ENCODE measurements at regions not wholly inside any gene's neighbourhood (a gene's known extent, or its start where the extent isn't known, plus 50 kb on each side); places are given as distances from the start of the nearest gene placed in this dataset.

DNA sequence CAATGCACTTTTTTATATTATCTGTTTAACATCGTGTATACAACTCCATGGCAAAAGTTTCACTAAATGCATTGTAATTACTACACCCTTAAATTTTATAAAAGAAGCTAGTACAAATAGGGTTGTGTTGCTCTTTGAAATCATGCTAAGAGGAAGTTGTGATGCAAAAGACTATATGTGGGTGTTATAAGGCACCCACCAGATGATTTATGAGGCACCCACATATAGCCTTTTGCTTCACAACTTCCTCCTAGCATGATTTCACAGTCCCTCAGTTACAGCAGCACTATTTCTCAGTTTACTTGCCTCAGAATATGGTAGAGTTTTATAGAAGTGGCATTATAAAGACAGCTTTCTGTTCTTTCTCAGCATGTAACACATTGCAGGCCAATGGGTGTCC is 277.3 kb upstream of the DOK6 start:
- no peak for TF ChIP-seq EZH2phosphoT487 (IDR thresholded peaks at IDR 0.05; ENCODE audit: insufficient read depth, low read depth)
- no peak for TF ChIP-seq EZH2 (IDR thresholded peaks at IDR 0.05; ENCODE audit: insufficient read depth, poor library complexity, severe bottlenecking)
